Neural cell (in vitro differentiated cells): ENCODE measurements at regions not wholly inside any gene's neighbourhood (a gene's known extent, or its start where the extent isn't known, plus 50 kb on each side); places are given as distances from the start of the nearest gene placed in this dataset.

Source experiments
- H2AFZ ChIP-seq: fragments of 200-600, 300-800 bp; sonication (generic), shearing (Covaris generic); 2 replicates; pipeline ENCODE4 v1.6.0; 2014; ENCODE audit warnings: low read depth, mild to moderate bottlenecking, antibody characterized with exemption, low read length, moderate library complexity
- H3F3A ChIP-seq: fragments of 200-600 bp; shearing (Covaris generic); 2 replicates; pipeline ENCODE4 v1.6.1; 2016; ENCODE audit warnings: mild to moderate bottlenecking, moderate library complexity, mixed read lengths, antibody characterized with exemption, low read length; ENCODE audit not compliant: insufficient read depth, poor library complexity, severe bottlenecking
- H3K27ac ChIP-seq: fragments of 200-600, 300-800 bp; sonication (generic), shearing (Covaris generic); 2 replicates; pipeline ENCODE4 v1.5.1; 2014; ENCODE audit warnings: mild to moderate bottlenecking, low read length, moderate library complexity
- H3K27me3 ChIP-seq: fragments of 300-800, 200-600 bp; sonication (generic), shearing (Covaris generic); 2 replicates; pipeline ENCODE4 v1.6.0; 2014; ENCODE audit warnings: mild to moderate bottlenecking, low read depth, low read length, moderate library complexity; ENCODE audit not compliant: insufficient read depth
- H3K36me3 ChIP-seq: fragments of 300-800, 200-600 bp; sonication (generic), shearing (Covaris generic); 2 replicates; pipeline ENCODE4 v1.5.1; 2014; ENCODE audit warnings: mild to moderate bottlenecking, antibody characterized with exemption, low read length, moderate library complexity; ENCODE audit not compliant: insufficient read depth
- H3K4me2 ChIP-seq: fragments of 300-800, 200-600 bp; sonication (generic), shearing (Covaris generic); 2 replicates; pipeline ENCODE4 v1.6.0; 2014; ENCODE audit warnings: mild to moderate bottlenecking, low read length
- H3K4me3 ChIP-seq: fragments of 300-800, 200-600 bp; sonication (generic), shearing (Covaris generic); 2 replicates; pipeline ENCODE4 v1.5.1; 2014; ENCODE audit warnings: mild to moderate bottlenecking, low read length, moderate library complexity
- H3K79me2 ChIP-seq: fragments of 200-600 bp; shearing (Covaris generic); replicated peaks from 2 replicates; pipeline ENCODE4 v1.6.0; 2014; ENCODE audit warnings: mild to moderate bottlenecking, low read length, moderate library complexity; ENCODE audit not compliant: insufficient read depth
- H3K9ac ChIP-seq: fragments of 300-800, 200-600 bp; sonication (generic), shearing (Covaris generic); 2 replicates; pipeline ENCODE4 v1.6.1; 2016; ENCODE audit warnings: mild to moderate bottlenecking, low read length, mixed read lengths
- H3K9me2 ChIP-seq: fragments of 200-600 bp; shearing (Covaris generic); 2 replicates; pipeline ENCODE4 v1.6.1; 2016; ENCODE audit warnings: mild to moderate bottlenecking, low read length, mixed read lengths; ENCODE audit not compliant: insufficient read depth
- H3K9me3 ChIP-seq: fragments of 200-600, 300-800 bp; sonication (generic), shearing (Covaris generic); 2 replicates; pipeline ENCODE4 v1.6.1; 2016; ENCODE audit warnings: mild to moderate bottlenecking, mixed run types, low read length, moderate library complexity, mixed read lengths
- H4K20me1 ChIP-seq: fragments of 200-600 bp; shearing (Covaris generic); 2 replicates; pipeline ENCODE4 v1.6.1; 2016; ENCODE audit warnings: mild to moderate bottlenecking, mixed run types; ENCODE audit not compliant: insufficient read depth
- CTCF ChIP-seq: fragments of 450-650 bp; IDR thresholded peaks from 2 replicates; pipeline ENCODE4 v1.5.1; 2014; ENCODE audit warnings: antibody characterized with exemption, mild to moderate bottlenecking, moderate library complexity; ENCODE audit not compliant: poor library complexity, severe bottlenecking
- EP300 ChIP-seq: fragments of 450-650 bp; conservative IDR thresholded peaks from 2 replicates; pipeline ENCODE4 v1.6.1; 2014; ENCODE audit warnings: antibody characterized with exemption, mild to moderate bottlenecking, moderate library complexity; ENCODE audit not compliant: poor library complexity, severe bottlenecking
- EZH2 ChIP-seq: fragments of 200-600, 300-800 bp; shearing (Covaris generic), sonication (generic); IDR thresholded peaks from 2 replicates; pipeline ENCODE4 v1.6.1; 2014; ENCODE audit warnings: antibody characterized with exemption, low read length, borderline replicate concordance, mild to moderate bottlenecking; ENCODE audit not compliant: insufficient read depth, poor library complexity, severe bottlenecking
- MXI1 ChIP-seq: fragments of 450-650 bp; conservative IDR thresholded peaks from 2 replicates; pipeline ENCODE4 v1.6.1; 2014; ENCODE audit warnings: antibody characterized with exemption, mild to moderate bottlenecking; ENCODE audit not compliant: poor library complexity, severe bottlenecking
- POLR2AphosphoS5 ChIP-seq: IDR thresholded peaks from 2 replicates; pipeline ENCODE4 v1.6.1; 2012
- RAD21 ChIP-seq: fragments of 450-650 bp; conservative IDR thresholded peaks from 2 replicates; pipeline ENCODE4 v1.6.1; 2014; ENCODE audit warnings: antibody characterized with exemption, mild to moderate bottlenecking, moderate library complexity
- SMC3 ChIP-seq: fragments of 450-650 bp; conservative IDR thresholded peaks from 2 replicates; pipeline ENCODE4 v1.6.1; 2014; ENCODE audit warnings: antibody characterized with exemption, mild to moderate bottlenecking, moderate library complexity; ENCODE audit not compliant: poor library complexity
- TAF1 ChIP-seq: IDR thresholded peaks from 2 replicates; pipeline ENCODE4 v1.6.1; 2012; ENCODE audit warnings: low read depth
- TF ChIP-seq, protein P1 (sequence below): IDR thresholded peaks from 2 replicates; pipeline ENCODE4 v1.6.1; 2012; ENCODE audit warnings: borderline replicate concordance

DNA sequence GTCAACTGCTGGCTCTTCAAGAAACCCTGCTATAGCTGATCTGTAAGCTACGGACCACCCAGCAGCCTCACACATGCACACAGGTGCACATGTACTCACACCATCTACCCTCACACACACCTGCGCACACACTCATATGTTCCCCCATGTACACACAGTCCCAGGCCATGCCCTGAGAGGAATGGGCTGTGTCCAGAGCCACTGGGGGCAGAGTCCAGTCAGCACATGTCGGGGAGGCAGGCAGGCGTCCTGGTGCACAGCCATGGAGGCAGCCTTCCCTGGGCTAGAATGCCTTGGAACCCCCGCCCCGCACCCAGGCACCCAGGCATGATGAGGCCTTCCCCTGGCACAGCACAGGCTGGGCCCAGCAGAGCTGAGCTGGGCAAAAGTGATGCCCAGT is 58.3 kb upstream of the DLK1 start:
- Histone ChIP-seq H3K9me3 (no peaks in the 10 kb centered on the region), H3K27me3 (no peaks in the 10 kb centered on the region), H3K4me3 (no peak overlapping the region), H3K9me2 (no peaks in the 10 kb centered on the region), H3K79me2 (no peaks in the 10 kb centered on the region), H3K9ac (peak overlapping the region; percentile 19), H3K36me3 (no peaks in the 10 kb centered on the region), H3F3A (peaks cover 4% of the 10 kb centered on the region), H3K27ac (no peak overlapping the region), H3K4me2 (no peak overlapping the region), H4K20me1 (no peaks in the 10 kb centered on the region), H2AFZ (no peak overlapping the region)
- no peak for TF ChIP-seq RAD21
- no peak for TF ChIP-seq EP300
- TF ChIP-seq EZH2 = no peak
- TF ChIP-seq, protein P1, sequence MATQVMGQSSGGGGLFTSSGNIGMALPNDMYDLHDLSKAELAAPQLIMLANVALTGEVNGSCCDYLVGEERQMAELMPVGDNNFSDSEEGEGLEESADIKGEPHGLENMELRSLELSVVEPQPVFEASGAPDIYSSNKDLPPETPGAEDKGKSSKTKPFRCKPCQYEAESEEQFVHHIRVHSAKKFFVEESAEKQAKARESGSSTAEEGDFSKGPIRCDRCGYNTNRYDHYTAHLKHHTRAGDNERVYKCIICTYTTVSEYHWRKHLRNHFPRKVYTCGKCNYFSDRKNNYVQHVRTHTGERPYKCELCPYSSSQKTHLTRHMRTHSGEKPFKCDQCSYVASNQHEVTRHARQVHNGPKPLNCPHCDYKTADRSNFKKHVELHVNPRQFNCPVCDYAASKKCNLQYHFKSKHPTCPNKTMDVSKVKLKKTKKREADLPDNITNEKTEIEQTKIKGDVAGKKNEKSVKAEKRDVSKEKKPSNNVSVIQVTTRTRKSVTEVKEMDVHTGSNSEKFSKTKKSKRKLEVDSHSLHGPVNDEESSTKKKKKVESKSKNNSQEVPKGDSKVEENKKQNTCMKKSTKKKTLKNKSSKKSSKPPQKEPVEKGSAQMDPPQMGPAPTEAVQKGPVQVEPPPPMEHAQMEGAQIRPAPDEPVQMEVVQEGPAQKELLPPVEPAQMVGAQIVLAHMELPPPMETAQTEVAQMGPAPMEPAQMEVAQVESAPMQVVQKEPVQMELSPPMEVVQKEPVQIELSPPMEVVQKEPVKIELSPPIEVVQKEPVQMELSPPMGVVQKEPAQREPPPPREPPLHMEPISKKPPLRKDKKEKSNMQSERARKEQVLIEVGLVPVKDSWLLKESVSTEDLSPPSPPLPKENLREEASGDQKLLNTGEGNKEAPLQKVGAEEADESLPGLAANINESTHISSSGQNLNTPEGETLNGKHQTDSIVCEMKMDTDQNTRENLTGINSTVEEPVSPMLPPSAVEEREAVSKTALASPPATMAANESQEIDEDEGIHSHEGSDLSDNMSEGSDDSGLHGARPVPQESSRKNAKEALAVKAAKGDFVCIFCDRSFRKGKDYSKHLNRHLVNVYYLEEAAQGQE = no peak
- TF ChIP-seq TAF1 = no peak
- TF ChIP-seq CTCF = no peak
- TF ChIP-seq SMC3 = no peak
- no peak for TF ChIP-seq POLR2AphosphoS5
- no peak for TF ChIP-seq MXI1

GRCh38 chr14:100669011-100669412 is 57.7 kb upstream of the DLK1 start:
- H3K9me3 ChIP-seq = no peaks in the 10 kb centered on the region
- no peak overlapping the region for H2AFZ ChIP-seq

DNA sequence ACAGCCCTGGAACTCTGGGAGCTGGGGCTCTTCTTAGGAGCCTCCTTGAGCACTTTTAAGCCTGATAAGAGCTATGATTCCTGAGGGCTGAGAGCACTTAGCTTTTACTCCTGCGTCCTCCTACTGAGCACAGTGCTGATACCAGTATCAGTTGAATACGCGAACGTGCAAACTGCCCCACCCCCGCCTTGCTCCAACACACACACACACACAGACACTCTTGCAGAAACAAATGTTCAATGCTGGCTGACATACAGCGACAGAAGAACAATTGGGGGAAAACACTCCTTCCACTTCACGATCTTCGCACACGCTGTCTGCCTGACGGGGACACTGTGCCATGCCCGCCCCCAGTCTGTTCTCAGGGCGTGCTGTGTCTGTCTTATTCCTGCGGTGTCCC is 57.2 kb upstream of the DLK1 start:
- Histone ChIP-seq H3K36me3 (no peaks in the 10 kb centered on the region), H3K79me2 (no peaks in the 10 kb centered on the region), H3F3A (peaks cover 4% of the 10 kb centered on the region), H3K4me2 (no peak overlapping the region), H3K9me2 (no peaks in the 10 kb centered on the region), H3K9ac (peak overlapping the region; percentile 19), H4K20me1 (no peaks in the 10 kb centered on the region), H3K9me3 (no peaks in the 10 kb centered on the region), H3K4me3 (no peak overlapping the region), H2AFZ (no peak overlapping the region), H3K27me3 (no peaks in the 10 kb centered on the region), H3K27ac (peak overlapping the region; percentile 48)
- TF ChIP-seq CTCF = no peak
- peak; percentile 28 for TF ChIP-seq SMC3
- TF ChIP-seq MXI1 = no peak
- TF ChIP-seq, protein P1 = peak; percentile 62
- TF ChIP-seq EZH2 = no peak
- TF ChIP-seq TAF1 = no peak
- peak; percentile 64 for TF ChIP-seq EP300
- TF ChIP-seq RAD21 = peak; percentile 38
- peak; percentile 80 for TF ChIP-seq POLR2AphosphoS5

More at GRCh38 chr14:100669011-100669412, 57.7 kb upstream of the DLK1 start:
- Histone ChIP-seq H3K27ac (peak overlapping the region; percentile 48), H3K4me2 (no peak overlapping the region), H3K9me2 (no peaks in the 10 kb centered on the region), H3K36me3 (no peaks in the 10 kb centered on the region), H3K79me2 (no peaks in the 10 kb centered on the region), H3K27me3 (no peaks in the 10 kb centered on the region), H3K9ac (peak overlapping the region; percentile 19), H4K20me1 (no peaks in the 10 kb centered on the region), H3K4me3 (no peak overlapping the region), H3F3A (peaks cover 4% of the 10 kb centered on the region)
- TF ChIP-seq MXI1 (no peak), SMC3 (no peak), EP300 (no peak)
